ENCODE measurements at regions not wholly inside any gene's neighbourhood (a gene's known extent, or its start where the extent isn't known, plus 50 kb on each side); places are given as distances from the start of the nearest gene placed in this dataset.

DNA sequence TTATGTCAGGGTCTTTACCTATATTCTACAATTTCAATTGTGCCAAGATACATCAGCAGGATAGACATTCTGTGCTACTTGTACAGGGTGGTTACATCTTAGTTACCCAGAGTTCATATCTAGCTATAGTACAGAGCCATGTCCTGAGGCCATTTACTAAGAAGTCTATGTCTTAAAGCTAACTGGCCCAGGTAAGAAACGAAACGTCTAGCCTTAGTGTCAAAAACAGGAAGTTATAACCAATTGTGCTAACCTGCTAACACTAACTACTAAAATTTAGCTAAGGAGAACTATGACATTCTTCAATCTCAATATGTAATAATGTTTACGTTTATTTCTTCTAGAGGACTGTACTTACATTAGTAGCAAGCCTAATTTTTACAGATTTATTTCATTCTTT lies 717.2 kb upstream of the UBE2E2 start:
- intact Hi-C loops (cut with micrococcal nuclease) = no loop called here
- no peak for DNase-seq

DNA sequence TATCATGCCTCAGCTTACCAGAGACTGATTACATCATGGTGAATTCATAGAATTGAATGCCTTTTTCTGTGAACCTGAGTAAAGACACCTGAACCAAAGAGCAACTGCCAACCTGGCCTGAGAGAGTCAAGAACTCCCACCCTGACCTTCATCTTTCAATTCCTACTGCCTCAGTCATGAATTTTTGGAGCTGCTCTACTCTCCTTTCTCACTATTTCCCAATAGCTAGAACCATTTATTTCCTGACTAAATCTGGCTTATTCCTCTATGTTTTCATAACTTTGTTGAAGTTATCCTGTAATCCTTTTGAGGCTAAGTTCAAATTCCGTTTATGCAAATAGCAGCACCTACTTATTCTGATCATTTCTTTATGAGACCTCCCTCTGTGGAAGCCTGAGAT lies 712.4 kb upstream of the UBE2E2 start:
- DNase-seq (no peak), ATAC-seq (no peak)
- intact Hi-C loops (cut with micrococcal nuclease) = no loop called here

More for the DNA sequence above, 717.2 kb upstream of the UBE2E2 start:
- ATAC-seq = no peak

DNA sequence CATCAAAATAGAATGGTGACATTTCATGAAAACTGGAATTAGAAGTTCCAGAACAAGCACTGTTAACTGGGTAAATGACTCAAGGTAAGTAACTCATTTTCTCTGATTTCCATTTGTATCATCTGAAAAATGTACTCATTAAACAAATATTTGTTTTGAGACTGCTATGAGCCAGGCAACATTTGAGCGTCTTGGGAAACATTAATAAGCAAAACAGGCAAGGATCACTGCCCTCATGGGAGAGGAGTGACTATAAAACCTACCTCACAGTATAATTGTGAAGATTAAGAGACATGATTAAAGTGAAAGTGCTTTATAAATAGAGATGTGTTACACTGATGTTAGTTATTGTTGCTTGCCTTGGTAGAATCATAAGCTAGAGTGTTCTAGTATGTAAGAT lies 711.8 kb upstream of the UBE2E2 start:
- no peak for ATAC-seq
- no peak for DNase-seq
- intact Hi-C loops (cut with micrococcal nuclease) = no loop called here

DNA sequence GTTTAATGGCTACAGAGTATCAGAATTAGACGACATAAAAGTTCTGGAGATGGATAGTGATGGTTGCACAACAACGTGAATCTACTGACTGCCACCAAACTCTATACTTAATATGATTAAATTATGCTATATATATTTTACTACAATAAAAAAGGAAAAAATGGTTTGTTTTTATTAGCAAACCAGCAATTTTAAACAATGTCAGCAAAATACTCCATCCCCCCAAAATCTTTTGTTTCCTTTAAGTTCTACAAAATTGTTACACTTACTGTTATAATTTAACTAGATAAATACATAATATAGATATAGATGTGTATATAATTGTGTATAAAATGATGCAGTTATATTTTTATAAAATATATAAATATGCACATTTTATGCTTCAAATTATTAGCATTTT lies 710.8 kb upstream of the UBE2E2 start:
- DNase-seq = no peak
- intact Hi-C loops (cut with micrococcal nuclease) = no loop called here
- ATAC-seq = no peak

DNA sequence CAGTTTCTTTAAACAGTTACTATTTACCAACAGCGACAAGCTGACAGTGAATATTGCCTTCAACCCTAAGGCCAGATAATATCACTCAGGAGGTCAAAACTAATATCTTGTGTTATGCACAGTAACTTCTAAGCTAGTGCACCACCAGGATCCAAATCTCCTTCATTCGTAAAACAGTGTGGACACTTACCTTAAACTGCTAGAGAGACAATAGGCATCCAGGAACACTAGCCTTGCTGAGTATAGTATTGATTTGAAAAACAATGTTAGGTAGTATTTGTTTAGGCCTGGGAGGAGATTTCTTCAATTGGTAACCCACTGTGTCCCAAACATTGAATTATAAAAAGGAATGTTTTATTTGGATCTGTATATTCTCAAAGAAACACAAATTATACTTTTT lies 707.9 kb upstream of the UBE2E2 start:
- no peak for ATAC-seq
- DNase-seq = no peak
- intact Hi-C loops (cut with micrococcal nuclease) = no loop called here

DNA sequence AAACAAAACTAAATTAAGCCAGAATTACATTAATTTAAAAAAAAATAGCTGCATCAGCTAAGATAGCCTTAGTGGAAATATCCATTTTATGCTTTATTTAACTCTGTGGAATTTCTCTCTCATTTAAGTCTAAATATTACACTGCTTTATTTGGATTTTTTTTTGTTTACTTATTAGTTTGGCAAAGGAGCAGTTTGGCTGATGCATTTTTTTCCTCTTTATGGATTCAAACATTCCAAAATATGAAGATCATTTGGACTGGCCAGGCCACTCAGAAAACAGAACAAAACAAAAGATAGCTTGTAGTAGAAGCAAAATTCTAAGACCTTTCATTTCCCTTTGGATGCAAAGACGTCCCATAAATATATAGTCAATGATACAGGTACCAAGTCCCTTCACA lies 707.3 kb upstream of the UBE2E2 start:
- intact Hi-C loops (cut with micrococcal nuclease) = no loop called here
- ATAC-seq (no peak), DNase-seq (no peak)

DNA sequence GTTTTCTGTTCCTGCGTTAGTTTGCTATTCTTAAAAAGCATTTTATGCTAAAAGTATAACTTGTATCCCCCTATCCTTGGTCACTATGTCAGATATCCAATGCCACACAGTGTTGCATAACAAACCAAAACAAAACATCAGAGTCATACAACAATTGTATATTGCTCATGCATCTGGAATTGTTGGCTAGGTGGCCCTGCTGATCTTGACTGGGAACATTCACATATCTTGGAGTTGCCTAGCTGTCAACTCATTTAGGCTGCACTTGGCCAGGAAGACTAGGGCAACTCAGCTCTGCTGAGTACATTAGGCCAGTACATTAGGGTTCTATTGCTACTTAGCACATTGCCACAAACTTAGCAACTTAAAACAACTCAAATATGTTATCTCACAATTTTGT lies 706.5 kb upstream of the UBE2E2 start:
- no peak for ATAC-seq
- intact Hi-C loops (cut with micrococcal nuclease) = no loop called here
- DNase-seq = no peak

DNA sequence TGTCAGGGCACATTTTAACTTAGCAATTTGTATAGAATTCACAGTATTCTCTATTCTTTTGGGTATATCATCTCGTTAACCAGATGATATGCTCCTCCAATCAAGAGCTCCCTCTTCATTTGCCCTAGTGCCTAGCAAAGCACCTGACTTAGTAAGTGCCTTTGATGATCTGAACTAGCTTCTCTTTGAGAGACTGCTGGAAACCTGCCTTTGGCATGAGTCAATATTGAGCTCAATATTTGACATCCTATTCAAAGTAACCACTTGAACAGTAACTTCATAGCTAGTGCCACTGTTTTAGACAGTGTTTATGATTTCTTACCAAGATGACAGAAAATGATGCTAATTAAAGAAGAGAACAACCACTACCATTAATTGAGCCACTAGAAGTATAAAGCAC lies 696.3 kb upstream of the UBE2E2 start:
- no peak for ATAC-seq
- DNase-seq = no peak
- intact Hi-C loops (cut with micrococcal nuclease) = no loop called here

DNA sequence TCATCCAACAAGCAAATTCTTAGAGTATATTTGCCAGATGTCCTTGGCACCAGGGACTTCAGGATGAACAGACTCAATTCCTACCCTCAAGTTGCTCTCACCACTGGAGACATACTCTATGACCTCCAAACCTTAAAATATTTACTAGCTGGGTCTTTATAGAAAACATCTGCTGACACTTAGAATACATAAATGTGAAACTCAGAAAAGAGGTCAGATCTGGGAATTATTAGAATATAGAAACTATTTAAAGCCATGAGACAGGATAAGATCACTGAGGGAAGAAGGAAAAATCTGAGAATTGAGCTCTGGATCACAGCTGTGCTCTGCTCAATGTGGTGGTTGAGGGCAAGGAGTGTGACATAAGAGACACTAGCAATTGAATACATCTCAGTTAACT lies 695.4 kb upstream of the UBE2E2 start:
- DNase-seq = no peak

DNA sequence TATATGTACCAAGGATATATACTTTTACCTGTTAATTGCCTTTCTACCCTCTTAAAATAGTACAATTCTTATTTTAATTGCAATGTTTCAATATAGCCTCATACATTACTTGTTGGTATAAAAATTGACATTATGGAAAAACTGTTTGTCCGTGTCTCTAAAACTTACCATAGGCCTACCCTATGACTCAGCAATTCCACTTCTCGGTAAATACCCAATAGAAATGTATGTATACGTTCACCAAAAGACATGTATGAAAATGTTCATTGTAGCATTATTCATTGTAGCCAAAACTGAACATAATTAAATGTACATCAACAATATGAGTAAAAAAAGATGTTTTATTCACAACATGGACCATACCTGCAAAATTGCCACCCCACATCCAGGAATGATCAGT lies 679.2 kb upstream of the UBE2E2 start:
- ATAC-seq = no peak
- DNase-seq = no peak
- intact Hi-C loops (cut with micrococcal nuclease) = no loop called here

More for the DNA sequence above, 695.4 kb upstream of the UBE2E2 start:
- ATAC-seq = no peak
- intact Hi-C loops (cut with micrococcal nuclease) = no loop called here

DNA sequence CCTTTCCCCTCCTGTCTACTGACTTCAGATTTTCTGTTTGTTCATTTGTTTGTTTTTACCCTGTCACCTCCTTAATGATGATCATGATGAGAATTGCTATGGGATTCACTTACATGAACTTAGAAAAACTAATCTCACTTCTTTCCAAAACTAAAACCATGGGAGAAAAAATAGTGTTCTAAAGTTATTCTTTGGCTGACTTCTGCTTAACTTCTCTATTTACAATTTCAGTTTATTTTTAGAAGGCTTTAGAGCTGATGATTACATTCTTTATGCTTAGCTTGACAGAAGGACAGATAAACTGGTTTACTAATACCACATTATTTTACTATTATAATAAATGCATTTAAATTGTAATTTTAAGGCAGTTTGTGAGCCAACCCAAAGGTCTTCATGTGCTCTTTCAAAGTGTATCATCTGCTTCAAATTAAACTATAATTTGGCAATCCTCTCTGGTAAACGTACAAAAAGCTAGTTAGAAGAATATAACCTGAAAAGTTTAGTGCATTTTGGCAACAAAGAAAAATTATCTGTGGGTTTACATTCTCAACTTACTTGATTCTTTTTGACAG lies 676.8 kb upstream of the UBE2E2 start:
- no peak for ATAC-seq
- DNase-seq = no peak
- intact Hi-C loops (cut with micrococcal nuclease) = no loop called here

DNA sequence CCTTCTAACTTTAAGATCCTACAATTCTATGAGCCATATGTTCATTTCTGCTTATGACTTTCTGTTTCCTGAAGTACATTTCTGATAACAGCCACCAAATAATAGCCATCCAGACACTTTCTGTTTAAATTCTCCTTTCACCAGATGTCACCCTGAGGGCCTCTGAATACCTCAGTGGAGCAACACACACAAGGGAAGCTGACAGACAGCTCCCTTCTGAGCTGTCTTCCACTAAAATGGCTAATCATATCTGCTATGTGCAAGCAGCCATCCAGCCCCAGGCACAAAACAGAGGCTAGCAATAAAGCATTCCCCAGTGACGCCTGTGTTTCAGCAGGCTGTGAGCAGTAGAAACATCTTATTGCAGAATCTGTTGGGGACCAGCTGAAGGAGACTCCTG lies 666.6 kb upstream of the UBE2E2 start:
- intact Hi-C loops (cut with micrococcal nuclease) = no loop called here
- no peak for ATAC-seq
- no peak for DNase-seq

DNA sequence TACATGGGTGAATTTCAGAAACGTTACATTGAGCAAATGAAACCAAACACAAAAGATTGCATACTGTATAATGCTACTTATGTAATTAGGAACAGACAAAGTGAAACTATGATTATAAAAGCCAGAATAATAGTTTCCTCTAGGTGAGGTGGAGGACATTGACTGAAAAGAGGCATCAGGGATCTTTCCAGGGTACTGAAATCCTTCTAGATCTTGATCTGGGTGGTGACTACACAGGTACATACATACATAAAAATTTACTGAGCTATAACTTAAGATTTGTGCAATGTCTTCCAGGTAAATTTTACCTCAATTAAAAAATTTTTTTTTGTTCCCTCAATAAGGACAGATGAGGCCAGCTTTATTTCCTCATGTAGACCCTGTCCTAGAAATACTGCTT lies 665.6 kb upstream of the UBE2E2 start:
- no peak for ATAC-seq
- DNase-seq = no peak
- intact Hi-C loops (cut with micrococcal nuclease) = no loop called here

DNA sequence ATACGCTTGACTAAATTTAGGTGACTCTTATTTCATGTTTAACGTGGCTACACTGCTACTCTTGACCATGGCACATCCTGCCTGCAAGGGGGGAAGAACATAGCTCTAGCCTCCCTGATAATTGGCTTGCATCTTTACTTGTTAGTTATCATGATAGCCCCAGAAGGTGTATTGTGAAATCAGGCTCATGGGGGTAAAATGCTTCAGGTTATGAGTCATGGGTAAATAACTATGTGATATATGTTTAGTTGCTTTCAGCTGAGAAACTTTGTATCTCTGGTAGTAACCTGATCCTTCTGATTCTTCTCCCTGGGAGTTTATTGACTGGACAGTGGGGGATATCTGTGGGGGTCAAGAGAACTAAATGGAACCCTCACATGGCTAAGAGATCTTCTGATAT lies 660.8 kb upstream of the UBE2E2 start:
- intact Hi-C loops (cut with micrococcal nuclease) = no loop called here
- DNase-seq = no peak
- ATAC-seq = no peak

DNA sequence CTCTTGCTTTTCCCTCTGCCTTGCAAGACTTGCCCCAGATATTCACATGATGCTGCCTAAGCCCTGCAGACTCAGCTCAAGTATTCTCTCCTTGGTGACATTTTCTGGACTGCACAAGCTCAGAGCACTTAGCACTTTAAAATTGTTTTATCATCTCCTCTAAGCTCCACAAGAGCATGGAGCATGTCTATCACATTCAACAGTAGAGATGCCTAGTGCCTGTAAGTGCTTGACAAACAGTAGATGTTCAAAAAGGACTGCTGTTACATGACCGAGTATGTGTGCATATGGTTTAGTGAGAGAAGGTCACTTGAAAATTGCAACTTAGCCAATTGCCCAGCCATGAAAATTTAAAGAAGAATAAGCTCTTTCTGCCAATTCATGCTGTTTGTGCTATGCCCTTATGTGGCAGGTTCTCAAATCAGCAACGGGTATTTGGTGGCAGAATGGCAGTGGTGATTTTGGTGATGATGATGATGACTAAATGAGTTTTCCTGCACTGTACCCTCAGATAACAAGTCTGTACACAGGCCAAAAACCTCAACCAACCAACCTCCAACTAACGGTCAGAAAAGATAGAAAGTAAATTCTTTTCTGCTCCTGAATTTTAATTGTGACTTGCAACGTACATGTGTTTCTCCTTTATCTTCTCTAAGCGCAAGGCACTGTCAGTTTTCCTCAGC lies 647.2 kb upstream of the UBE2E2 start:
- no peak for ATAC-seq
- intact Hi-C loops (cut with micrococcal nuclease) = no loop called here
- DNase-seq = no peak

DNA sequence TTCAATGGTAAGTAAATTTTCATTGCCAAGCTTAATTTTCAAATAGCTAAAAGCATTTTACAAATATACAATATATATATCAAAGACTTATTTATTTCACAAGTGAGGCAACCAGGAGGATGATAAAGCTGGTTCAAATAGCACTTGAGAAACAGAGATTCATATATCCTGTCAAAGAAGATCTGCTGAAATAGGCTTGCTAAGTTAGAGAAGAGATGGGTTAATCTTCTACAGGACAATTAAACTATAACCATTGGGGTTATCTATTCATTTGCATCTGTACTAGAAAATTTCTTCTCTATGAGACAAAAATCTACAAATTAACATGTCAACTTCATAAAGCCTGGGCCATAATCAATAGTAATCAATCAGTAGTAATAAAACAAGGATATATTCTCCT lies 637.7 kb upstream of the UBE2E2 start:
- ATAC-seq (no peak), DNase-seq (no peak)
- intact Hi-C loops (cut with micrococcal nuclease) = no loop called here

DNA sequence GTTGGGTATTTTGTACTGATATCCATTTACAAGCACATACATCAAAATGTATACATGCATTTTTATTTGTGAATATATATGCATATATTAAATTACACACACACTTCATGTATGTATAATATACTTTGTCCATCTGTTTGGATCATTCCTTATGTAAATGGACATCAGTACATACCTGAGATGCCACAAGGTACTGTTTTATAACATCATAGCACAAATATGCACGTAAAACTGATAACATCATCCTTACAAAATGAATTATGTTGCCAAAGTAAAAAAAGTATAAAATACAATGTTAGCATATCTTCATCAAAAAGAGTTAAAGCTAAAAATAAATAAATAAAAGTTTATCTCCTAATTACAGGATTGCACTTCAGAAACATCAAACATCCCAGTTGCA lies 634.8 kb upstream of the UBE2E2 start:
- no peak for DNase-seq
- ATAC-seq = no peak
- intact Hi-C loops (cut with micrococcal nuclease) = no loop called here

DNA sequence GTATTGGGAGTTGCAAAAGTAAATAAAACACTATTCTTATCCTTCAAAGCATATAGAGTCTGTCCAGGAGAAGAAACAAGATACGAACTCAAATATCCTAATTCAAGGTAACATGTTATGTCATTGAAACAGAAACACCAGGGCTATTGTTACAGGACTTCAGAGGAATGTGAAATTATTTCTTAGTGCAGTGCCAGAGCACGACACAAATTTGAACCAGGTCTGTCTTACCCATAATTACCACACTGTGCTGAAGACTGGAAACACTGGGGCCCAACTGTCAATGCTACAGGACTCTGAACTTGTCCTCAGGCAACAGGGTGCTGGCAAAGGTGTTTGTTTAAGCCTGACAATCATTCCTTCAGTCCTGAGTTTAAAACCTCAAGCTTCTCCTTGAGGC lies 633.6 kb upstream of the UBE2E2 start:
- intact Hi-C loops (cut with micrococcal nuclease) = no loop called here
- DNase-seq (no peak), ATAC-seq (no peak)

DNA sequence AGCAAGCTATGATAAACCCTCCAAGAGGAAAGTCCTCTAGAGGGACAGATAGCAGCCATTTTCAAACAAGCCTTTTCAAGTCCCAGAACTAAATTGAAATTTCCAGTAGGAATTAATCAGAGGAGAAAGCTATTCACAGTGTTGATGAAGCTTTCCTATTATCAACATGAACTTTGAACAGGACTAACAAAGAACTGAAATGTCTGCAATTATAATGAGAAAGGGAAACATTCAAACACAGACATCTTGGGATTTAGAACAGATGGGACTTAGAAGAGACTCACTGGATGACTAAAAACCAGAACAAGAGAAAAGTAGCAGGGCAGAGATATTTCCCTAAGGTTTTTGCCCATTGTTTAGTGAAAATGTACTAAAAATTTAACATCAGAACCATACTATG lies 622.1 kb upstream of the UBE2E2 start:
- DNase-seq (no peak), ATAC-seq (no peak)
- intact Hi-C loops (cut with micrococcal nuclease) = no loop called here

DNA sequence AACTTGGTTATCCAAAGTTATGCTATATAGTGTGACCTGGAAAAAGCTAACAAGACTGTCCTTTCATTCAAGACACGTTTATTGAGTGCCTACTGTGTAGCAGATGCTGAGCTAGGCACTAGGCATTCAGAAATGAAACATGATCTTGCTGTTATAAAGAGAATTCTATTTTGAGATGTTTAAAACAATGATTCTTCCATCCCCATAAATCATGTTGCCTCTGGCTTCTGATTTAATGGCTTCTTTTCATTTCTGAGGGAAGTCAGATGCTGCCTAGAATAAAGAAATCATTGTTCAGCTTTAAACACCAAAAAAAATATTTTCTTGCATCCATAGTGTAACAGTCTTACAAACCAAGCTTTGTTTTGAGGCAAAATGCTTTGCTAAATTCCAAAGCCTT lies 620.9 kb upstream of the UBE2E2 start:
- no peak for DNase-seq
- ATAC-seq = no peak
- intact Hi-C loops (cut with micrococcal nuclease) = no loop called here

DNA sequence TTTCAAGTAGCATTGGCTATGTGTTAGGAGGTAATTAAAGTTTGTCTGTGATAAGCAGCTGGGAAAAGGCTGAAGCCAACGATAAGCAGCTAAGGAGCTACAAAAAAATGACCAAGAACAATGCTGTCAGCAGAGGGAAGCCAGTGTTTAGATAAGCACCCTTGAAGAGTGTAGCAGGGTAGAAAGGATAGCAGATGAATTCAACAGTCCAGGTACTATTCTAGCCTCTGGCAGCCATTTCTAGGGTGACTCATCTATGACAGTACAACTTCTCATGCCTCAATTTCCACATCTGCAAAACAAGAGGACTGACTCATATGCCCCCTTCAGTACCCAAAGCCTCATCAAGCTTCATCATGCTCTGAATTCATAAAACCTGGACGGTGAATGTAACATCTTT lies 617.6 kb upstream of the UBE2E2 start:
- intact Hi-C loops (cut with micrococcal nuclease) = no loop called here
- DNase-seq = no peak
- no peak for ATAC-seq

DNA sequence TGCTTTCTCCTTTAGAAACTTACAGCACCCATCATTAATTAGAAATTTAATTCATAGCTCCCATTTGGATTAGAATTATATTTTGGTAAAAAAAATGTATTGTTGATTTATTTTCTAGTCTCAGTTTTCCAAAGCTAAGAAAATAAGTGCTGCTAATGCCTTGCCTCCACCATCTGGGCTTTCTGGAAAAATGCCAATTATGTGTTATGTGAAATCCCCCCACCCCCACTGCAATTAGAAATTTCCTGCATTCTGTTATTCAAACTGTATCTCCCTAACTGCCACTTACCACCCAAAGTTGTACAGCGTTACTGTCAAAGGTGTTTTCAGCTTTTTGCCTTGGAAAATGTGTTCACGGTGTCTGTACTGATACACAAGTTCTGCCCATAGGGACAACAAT lies 617.2 kb upstream of the UBE2E2 start:
- ATAC-seq = no peak
- DNase-seq = no peak

More for the DNA sequence above, 617.2 kb upstream of the UBE2E2 start:
- intact Hi-C loops (cut with micrococcal nuclease) = no loop called here
